HepG2 (cell line): ENCODE measurements at regions not wholly inside any gene's neighbourhood (a gene's known extent, or its start where the extent isn't known, plus 50 kb on each side); places are given as distances from the start of the nearest gene placed in this dataset.

Experiments
- ATAC-seq: fragments of 200-7000 bp; cut with Tn5 transposase; 3 replicates; pipeline ENCODE4 v1.9.1; 2020; ENCODE audit warnings: mild to moderate bottlenecking, moderate library complexity
- BruUV-seq: library from RNA; stranded (reverse); fragments of 400-500 nt; replicated peaks from 2 replicates; lab custom pipeline; 2021; lab: Mats Ljungman, UMichigan
- CTCF ChIA-PET: fragments of 300-600 bp; formaldehyde crosslinking; extraction: SDS; loops from one replicate; lab custom pipeline; 2021; ENCODE audit warnings: low total read pairs, inconsistent platforms, low intra/inter-chr PET ratio; lab: Yijun Ruan, JAX
- POLR2A ChIA-PET: fragments of 350-600 bp; sonication (Branson Sonifier 250); formaldehyde crosslinking; loops from one replicate; lab custom pipeline; 2020; ENCODE audit warnings: antibody characterized with exemption, inconsistent platforms; lab: Yijun Ruan, JAX
- DNase-seq: peaks from one replicate; pipeline ENCODE4 v3.0.0-alpha.2; 2015; ENCODE audit warnings: low spot score
- FAIRE-seq: peaks from 3 replicates; lab custom pipeline; 2011; peaks lifted over from hg19 to GRCh38; lab: Jason Lieb, UNC
- H2AFZ ChIP-seq: one replicate; pipeline ENCODE4 v1.6.1; 2011; ENCODE audit warnings: low read length, inconsistent platforms
- H3K27ac ChIP-seq: fragments of 300-600 bp; 3 replicates; pipeline ENCODE4 v1.8.0; 2011; ENCODE audit warnings: mixed run types, mild to moderate bottlenecking, mixed read lengths, low read length, inconsistent platforms; ENCODE audit not compliant: insufficient read depth; ENCODE audit errors: extremely low read length
- H3K27me3 ChIP-seq, 2 experiments: fragments of 200-600 bp in 1 of 2; 2 replicates in 1 of 2; 3 replicates in 1 of 2; pipeline versions ENCODE4 v1.6.0 to v1.8.0; 2011; ENCODE audit warnings: low read length in 2 of 2, mild to moderate bottlenecking in 2 of 2, moderate library complexity in 2 of 2, inconsistent platforms in 1 of 2; ENCODE audit not compliant: insufficient read depth in 2 of 2, control insufficient read depth in 1 of 2
- H3K36me3 ChIP-seq, 2 experiments: fragments of 200-600 bp in 1 of 2; replicated peaks in 1 of 2; 2 replicates in 1 of 2; 3 replicates in 1 of 2; pipeline versions ENCODE4 v1.5.1 to v1.8.0; 2011; ENCODE audit warnings: low read length in 2 of 2, inconsistent platforms in 1 of 2; ENCODE audit not compliant: insufficient read depth in 2 of 2, control insufficient read depth in 1 of 2
- H3K4me1 ChIP-seq: 2 replicates; pipeline ENCODE4 v1.5.1; 2012; ENCODE audit warnings: low read length, inconsistent platforms; ENCODE audit not compliant: insufficient read depth
- H3K4me2 ChIP-seq: 2 replicates; pipeline ENCODE4 v1.6.0; 2011; ENCODE audit warnings: low read depth, low read length, inconsistent platforms
- H3K4me3 ChIP-seq, 3 experiments: fragments of 200-600 bp in 1 of 3; sonication (generic), shearing (Covaris generic) in 1 of 3; replicated peaks in 1 of 3; 2 replicates each; pipeline ENCODE4 v1.5.1; 2011 to 2016; ENCODE audit warnings: low read length in 3 of 3, inconsistent platforms in 2 of 3, low read depth in 2 of 3, mild to moderate bottlenecking in 2 of 3, control low read depth in 1 of 3, mixed read lengths in 1 of 3; ENCODE audit not compliant: insufficient read depth in 1 of 3
- H3K79me2 ChIP-seq: one replicate; pipeline ENCODE4 v1.6.1; 2011; ENCODE audit warnings: low read length, inconsistent platforms; ENCODE audit not compliant: insufficient read depth
- H3K9ac ChIP-seq: 2 replicates; pipeline ENCODE4 v1.6.0; 2011; ENCODE audit warnings: mild to moderate bottlenecking, low read depth, low read length, inconsistent platforms; ENCODE audit not compliant: insufficient read depth
- H3K9me3 ChIP-seq: 2 replicates; pipeline ENCODE4 v1.5.1; 2012; ENCODE audit warnings: mild to moderate bottlenecking, low read length
- H4K20me1 ChIP-seq: 2 replicates; pipeline ENCODE4 v1.6.0; 2011; ENCODE audit warnings: inconsistent platforms, mild to moderate bottlenecking, low read length, moderate library complexity; ENCODE audit not compliant: insufficient read depth
- GZF1 ChIP-seq: sonication (generic); formaldehyde crosslinking; IDR thresholded peaks from 2 replicates; pipeline ENCODE4 v1.5.1; 2020; ENCODE audit warnings: mild to moderate bottlenecking, missing genetic modification reagents
- KLF15 ChIP-seq: sonication (generic); formaldehyde crosslinking; IDR thresholded peaks from 2 replicates; pipeline ENCODE4 v1.8.1; 2023; ENCODE audit warnings: borderline replicate concordance, mild to moderate bottlenecking, inconsistent platforms, missing genetic modification reagents, mixed read lengths
- RFX1 ChIP-seq: fragments of 450-650 bp; IDR thresholded peaks from 2 replicates; pipeline ENCODE4 v1.6.1; 2017
- ZBTB8A ChIP-seq: sonication (generic); formaldehyde crosslinking; IDR thresholded peaks from 2 replicates; pipeline ENCODE4 v1.4.0; 2020; ENCODE audit warnings: mild to moderate bottlenecking, low read depth, missing genetic modification reagents, borderline replicate concordance
- ZFP36L1 ChIP-seq: sonication (generic); formaldehyde crosslinking; IDR thresholded peaks from 2 replicates; pipeline ENCODE4 v1.8.0; 2022; ENCODE audit warnings: mild to moderate bottlenecking, missing genetic modification reagents, moderate library complexity
- ZFP90 ChIP-seq: sonication (generic); formaldehyde crosslinking; IDR thresholded peaks from 2 replicates; pipeline ENCODE4 v1.8.0; 2022; ENCODE audit warnings: missing genetic modification reagents, mild to moderate bottlenecking, inconsistent platforms, borderline replicate concordance
- ZNF101 ChIP-seq: sonication (generic); formaldehyde crosslinking; IDR thresholded peaks from 2 replicates; pipeline ENCODE4 v1.4.0; 2020; ENCODE audit warnings: mild to moderate bottlenecking, low read depth, missing genetic modification reagents, borderline replicate concordance
- ZNF496 ChIP-seq: sonication (generic); formaldehyde crosslinking; IDR thresholded peaks from 2 replicates; pipeline ENCODE4 v1.8.1; 2023; ENCODE audit warnings: mild to moderate bottlenecking, moderate library complexity, missing genetic modification reagents; ENCODE audit not compliant: insufficient replicate concordance
- WGBS: methylation state at CpG from one replicate; pipeline ENCODE4 v1.1.6; 2017; ENCODE audit warnings: low lambda C conversion rate; 5-methylcytosine and 5-hydroxymethylcytosine counted together
- in situ Hi-C: cut with HindIII; loops from 2 replicates; pipeline ENCODE4 v1.10.0; 2017; ENCODE audit warnings: low pct_unique_long_range_greater_than_20kb; ENCODE audit not compliant: extremely low pct_ligation_motif_present
- intact Hi-C: fragments of 100-400 bp; cut with micrococcal nuclease; formaldehyde crosslinking; loops from one replicate; pipeline ENCODE4 v1.10.0; 2022; ENCODE audit not compliant: unreplicated experiment
- TF ChIP-seq, protein P1 (sequence below): sonication (generic); formaldehyde crosslinking; IDR thresholded peaks from 2 replicates; pipeline ENCODE4 v1.8.1; 2023; ENCODE audit warnings: mild to moderate bottlenecking, missing genetic modification reagents
- TF ChIP-seq, protein P2 (sequence below): sonication (generic); formaldehyde crosslinking; IDR thresholded peaks from 2 replicates; pipeline ENCODE4 v1.8.1; 2023; ENCODE audit warnings: mild to moderate bottlenecking, inconsistent platforms, moderate library complexity, missing genetic modification reagents, borderline replicate concordance

DNA sequence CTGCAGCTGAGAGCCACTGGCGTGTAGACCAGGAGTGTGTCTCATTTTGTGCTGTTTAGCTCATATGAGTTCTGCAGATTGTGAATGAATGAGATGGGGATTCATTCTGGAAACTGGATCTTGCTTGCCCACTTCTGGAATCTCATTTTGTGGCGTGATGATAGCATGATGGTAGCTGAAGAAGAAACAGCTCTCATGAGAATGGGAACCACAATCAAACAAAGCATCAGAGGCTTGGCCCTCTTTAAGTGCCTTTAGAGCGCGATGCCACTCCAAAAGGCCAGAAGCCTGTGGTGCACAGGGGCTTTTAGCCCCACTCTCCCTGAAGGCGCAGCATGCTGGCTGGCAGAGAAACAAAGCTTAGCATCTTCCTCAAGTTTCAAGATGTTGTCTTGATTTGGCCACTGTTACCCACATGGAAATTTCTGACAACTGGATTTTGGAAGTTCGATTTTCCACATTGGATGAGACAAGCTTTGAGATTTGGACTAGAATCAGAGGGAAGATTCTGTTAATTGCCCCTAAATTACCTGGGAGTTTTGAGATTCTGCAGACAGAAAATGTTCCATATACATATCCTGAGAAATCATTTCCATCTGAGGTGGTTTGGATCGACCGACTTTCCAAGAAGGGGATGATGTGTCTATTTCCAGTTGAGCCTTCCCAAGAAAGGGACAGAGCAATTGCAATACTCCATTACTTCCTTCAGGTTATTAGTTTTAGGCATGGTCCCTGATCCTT lies 234.5 kb downstream of the VAPA start:
- Histone ChIP-seq H3K36me3 (no peaks in the 10 kb centered on the region), H3K9me3 (no peaks in the 10 kb centered on the region), H3K79me2 (no peaks in the 10 kb centered on the region), H4K20me1 (no peaks in the 10 kb centered on the region), H3K4me1 (no peaks in the 10 kb centered on the region), H3K27ac (no peak overlapping the region), H3K4me2 (no peak overlapping the region), H3K9ac (no peak overlapping the region), H3K27me3 (no peaks in the 10 kb centered on the region; a peak in 1 of 5 replicates), H3K4me3 (no peak overlapping the region), H2AFZ (no peak overlapping the region)
- FAIRE-seq (no peak), DNase-seq (no peak), ATAC-seq (no peak)
- ChIA-PET POLR2A (no interaction called here), CTCF (no interaction called here)
- BruUV-seq, result no TSS peak
- 71% methylated on average over 6 of the region's 8 CpGs for WGBS
- intact Hi-C loops, result no loop called here
- in situ Hi-C loops, result no loop called here
- TF ChIP-seq RFX1, result no peak
- no peak for TF ChIP-seq KLF15 (CRISPR knock-in tag)
- TF ChIP-seq, protein P1, sequence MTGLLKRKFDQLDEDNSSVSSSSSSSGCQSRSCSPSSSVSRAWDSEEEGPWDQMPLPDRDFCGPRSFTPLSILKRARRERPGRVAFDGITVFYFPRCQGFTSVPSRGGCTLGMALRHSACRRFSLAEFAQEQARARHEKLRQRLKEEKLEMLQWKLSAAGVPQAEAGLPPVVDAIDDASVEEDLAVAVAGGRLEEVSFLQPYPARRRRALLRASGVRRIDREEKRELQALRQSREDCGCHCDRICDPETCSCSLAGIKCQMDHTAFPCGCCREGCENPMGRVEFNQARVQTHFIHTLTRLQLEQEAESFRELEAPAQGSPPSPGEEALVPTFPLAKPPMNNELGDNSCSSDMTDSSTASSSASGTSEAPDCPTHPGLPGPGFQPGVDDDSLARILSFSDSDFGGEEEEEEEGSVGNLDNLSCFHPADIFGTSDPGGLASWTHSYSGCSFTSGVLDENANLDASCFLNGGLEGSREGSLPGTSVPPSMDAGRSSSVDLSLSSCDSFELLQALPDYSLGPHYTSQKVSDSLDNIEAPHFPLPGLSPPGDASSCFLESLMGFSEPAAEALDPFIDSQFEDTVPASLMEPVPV (CRISPR knock-in tag), result no peak

DNA sequence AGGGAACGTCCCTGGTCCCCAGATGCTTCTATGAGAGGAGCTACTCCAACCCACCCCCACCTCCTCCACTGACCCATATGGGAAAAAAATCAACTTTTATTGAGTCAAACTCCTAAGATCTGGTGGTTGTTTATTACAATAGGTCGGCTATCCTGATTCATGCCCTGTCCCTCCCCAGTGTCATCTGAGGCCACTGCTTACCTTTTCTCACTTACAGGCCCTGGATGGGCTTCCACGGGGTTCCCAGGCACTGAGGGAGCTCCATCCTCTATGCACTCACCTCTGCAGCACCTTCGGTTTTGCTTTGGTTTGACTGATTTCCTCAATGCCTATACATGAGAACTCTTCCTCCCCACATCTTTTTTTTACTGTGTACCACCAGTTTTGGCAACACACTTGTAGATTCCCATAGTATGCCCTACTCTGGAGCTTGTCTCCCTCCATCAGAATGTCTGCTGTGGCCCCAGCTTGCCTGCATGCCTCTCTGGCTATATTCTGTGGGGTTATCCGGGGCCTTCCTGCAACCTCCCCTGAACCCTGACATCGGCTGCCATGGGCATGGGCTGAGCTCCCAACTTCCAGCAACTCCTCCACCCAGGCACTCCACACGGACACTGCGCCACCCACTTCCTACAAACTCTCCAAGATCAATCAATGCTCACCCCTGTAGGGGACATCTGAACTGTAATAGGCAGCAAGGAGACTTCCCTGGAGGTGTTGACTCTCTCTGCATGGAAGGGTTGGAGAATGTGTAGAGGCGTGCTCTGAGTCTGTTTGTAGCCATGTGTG lies 236.1 kb downstream of the VAPA start:
- H3K4me2 ChIP-seq, result no peak overlapping the region
- no peaks in the 10 kb centered on the region for H3K27me3 ChIP-seq
- no peak overlapping the region for H3K4me3 ChIP-seq
- WGBS, result 36% methylated on average over 9 of the region's 9 CpGs
- ChIA-PET CTCF (no interaction called here), POLR2A (no interaction called here)
- H3K36me3 ChIP-seq, result no peaks in the 10 kb centered on the region
- ATAC-seq (no peak), DNase-seq (no peak), FAIRE-seq (no peak)
- in situ Hi-C loops, result no loop called here
- H3K79me2 ChIP-seq, result no peaks in the 10 kb centered on the region
- no peak overlapping the region for H3K9ac ChIP-seq
- H4K20me1 ChIP-seq, result no peaks in the 10 kb centered on the region
- TF ChIP-seq ZBTB8A (CRISPR knock-in tag), result no peak
- TF ChIP-seq ZFP36L1 (CRISPR knock-in tag), result no peak
- TF ChIP-seq, protein P2, sequence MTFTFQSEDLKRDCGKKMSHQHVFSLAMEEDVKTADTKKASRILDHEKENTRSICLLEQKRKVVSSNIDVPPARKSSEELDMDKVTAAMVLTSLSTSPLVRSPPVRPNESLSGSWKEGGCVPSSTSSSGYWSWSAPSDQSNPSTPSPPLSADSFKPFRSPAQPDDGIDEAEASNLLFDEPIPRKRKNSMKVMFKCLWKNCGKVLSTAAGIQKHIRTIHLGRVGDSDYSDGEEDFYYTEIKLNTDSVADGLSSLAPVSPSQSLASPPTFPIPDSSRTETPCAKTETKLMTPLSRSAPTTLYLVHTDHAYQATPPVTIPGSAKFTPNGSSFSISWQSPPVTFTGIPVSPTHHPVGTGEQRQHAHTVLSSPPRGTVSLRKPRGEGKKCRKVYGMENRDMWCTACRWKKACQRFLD (CRISPR knock-in tag), result no peak
- TF ChIP-seq ZNF101 (CRISPR knock-in tag), result no peak
- no peak for TF ChIP-seq GZF1 (CRISPR knock-in tag)
- no peak for TF ChIP-seq ZNF496 (CRISPR knock-in tag)
- TF ChIP-seq ZFP90 (CRISPR knock-in tag), result no peak
- no TSS peak for BruUV-seq
- intact Hi-C loops, result no loop called here
- no peaks in the 10 kb centered on the region for H3K4me1 ChIP-seq
- no peak overlapping the region for H3K27ac ChIP-seq
- H3K9me3 ChIP-seq, result no peaks in the 10 kb centered on the region
- no peak overlapping the region for H2AFZ ChIP-seq
